Loucy (cell line): ENCODE measurements at regions not wholly inside any gene's neighbourhood (a gene's known extent, or its start where the extent isn't known, plus 50 kb on each side); places are given as distances from the start of the nearest gene placed in this dataset.

Experiments
- H2AFZ ChIP-seq: fragments of 200-600 bp; sonication (generic); 2 replicates; pipeline ENCODE4 v1.6.0; 2016; ENCODE audit warnings: antibody characterized with exemption, mild to moderate bottlenecking, low read length, moderate library complexity
- H3F3A ChIP-seq: fragments of 200-600 bp; 2 replicates; pipeline ENCODE4 v1.6.0; 2016; ENCODE audit warnings: antibody characterized with exemption, low read depth, mild to moderate bottlenecking
- H3K27me3 ChIP-seq: fragments of 200-600 bp; sonication (generic); 2 replicates; pipeline ENCODE4 v1.6.1; 2014; ENCODE audit warnings: low read length, mild to moderate bottlenecking; ENCODE audit not compliant: insufficient read depth, poor library complexity, severe bottlenecking
- H3K36me3 ChIP-seq: fragments of 200-600 bp; sonication (generic); 2 replicates; pipeline ENCODE4 v1.6.1; 2016; ENCODE audit warnings: low read length; ENCODE audit not compliant: insufficient read depth
- H3K4me1 ChIP-seq: fragments of 200-600 bp; sonication (generic); 2 replicates; pipeline ENCODE4 v1.5.1; 2014; ENCODE audit warnings: low read length, mild to moderate bottlenecking; ENCODE audit not compliant: insufficient read depth, poor library complexity, severe bottlenecking
- H3K4me2 ChIP-seq: fragments of 200-600 bp; sonication (generic); 2 replicates; pipeline ENCODE4 v1.6.0; 2014; ENCODE audit warnings: antibody characterized with exemption, low read length, low read depth, mild to moderate bottlenecking; ENCODE audit not compliant: poor library complexity, severe bottlenecking
- H3K4me3 ChIP-seq: fragments of 200-600 bp; sonication (generic); 2 replicates; pipeline ENCODE4 v1.5.1; 2014; ENCODE audit warnings: low read length, mild to moderate bottlenecking, mixed read lengths; ENCODE audit not compliant: poor library complexity, severe bottlenecking
- H3K79me2 ChIP-seq: fragments of 200-600 bp; sonication (generic); 2 replicates; pipeline ENCODE4 v1.6.1; 2014; ENCODE audit warnings: low read length; ENCODE audit not compliant: insufficient read depth
- H3K9ac ChIP-seq: fragments of 200-600 bp; sonication (generic); 2 replicates; pipeline ENCODE4 v1.6.0; 2014; ENCODE audit warnings: mild to moderate bottlenecking, low read depth, low read length, moderate library complexity; ENCODE audit not compliant: poor library complexity, severe bottlenecking
- H3K9me2 ChIP-seq: fragments of 200-600 bp; sonication (generic); replicated peaks from 2 replicates; pipeline ENCODE4 v1.6.1; 2016; ENCODE audit warnings: low read depth, low read length, mixed read lengths
- H3K9me3 ChIP-seq: fragments of 200-600 bp; sonication (generic); 2 replicates; pipeline ENCODE4 v1.6.1; 2014; ENCODE audit warnings: mild to moderate bottlenecking, antibody characterized with exemption, low read length, low read depth; ENCODE audit not compliant: insufficient read depth
- H4K20me1 ChIP-seq: fragments of 200-600 bp; sonication (generic); 2 replicates; pipeline ENCODE4 v1.6.0; 2014; ENCODE audit warnings: antibody characterized with exemption, low read length, mild to moderate bottlenecking; ENCODE audit not compliant: insufficient read depth, poor library complexity, severe bottlenecking
- CTCF ChIP-seq: fragments of 200-600 bp; sonication (generic); conservative IDR thresholded peaks from 2 replicates; pipeline ENCODE4 v1.5.1; 2014; ENCODE audit warnings: mild to moderate bottlenecking, antibody characterized with exemption, low read length
- EZH2phosphoT487 ChIP-seq: fragments of 200-600 bp; IDR thresholded peaks from 2 replicates; pipeline ENCODE4 v1.6.1; 2018; ENCODE audit warnings: antibody characterized with exemption, mild to moderate bottlenecking, moderate library complexity, borderline replicate concordance

- Histone ChIP-seq H3K79me2 (no peaks in the 10 kb centered on the region), H3K27me3 (no peaks in the 10 kb centered on the region), H3K36me3 (no peaks in the 10 kb centered on the region), H3K9me2 (no peaks in the 10 kb centered on the region), H3F3A (no peaks in the 10 kb centered on the region), H3K9me3 (no peaks in the 10 kb centered on the region), H3K4me1 (no peaks in the 10 kb centered on the region), H3K4me2 (no peak overlapping the region), H3K4me3 (no peak overlapping the region), H4K20me1 (no peaks in the 10 kb centered on the region), H2AFZ (no peak overlapping the region), H3K9ac (no peak overlapping the region)
- TF ChIP-seq EZH2phosphoT487 (no peak), CTCF (no peak)
Measured at GRCh38 chr3:159787178-159787574, 201.5 kb upstream of the IL12A start.

- Histone ChIP-seq H3K79me2 (no peaks in the 10 kb centered on the region), H3K9ac (no peak overlapping the region), H4K20me1 (no peaks in the 10 kb centered on the region), H3K36me3 (no peaks in the 10 kb centered on the region), H3K27me3 (no peaks in the 10 kb centered on the region), H3K9me2 (no peaks in the 10 kb centered on the region), H2AFZ (no peak overlapping the region), H3K4me3 (no peak overlapping the region), H3K4me1 (no peaks in the 10 kb centered on the region), H3K4me2 (no peak overlapping the region), H3F3A (no peaks in the 10 kb centered on the region), H3K9me3 (no peaks in the 10 kb centered on the region)
- TF ChIP-seq EZH2phosphoT487: no peak
- TF ChIP-seq CTCF: no peak
Measured at GRCh38 chr3:159787794-159788205, 200.8 kb upstream of the IL12A start.

GRCh38 chr3:159788291-159788690 is 200.3 kb upstream of the IL12A start:
- H3K4me1 ChIP-seq: no peaks in the 10 kb centered on the region
- H3K4me3 ChIP-seq: no peak overlapping the region
- no peak overlapping the region for H3K9ac ChIP-seq
- H3K4me2 ChIP-seq: no peak overlapping the region
- H3F3A ChIP-seq: no peaks in the 10 kb centered on the region
- H3K9me3 ChIP-seq: no peaks in the 10 kb centered on the region
- H3K27me3 ChIP-seq: no peaks in the 10 kb centered on the region
- no peaks in the 10 kb centered on the region for H4K20me1 ChIP-seq
- H3K79me2 ChIP-seq: no peaks in the 10 kb centered on the region
- no peaks in the 10 kb centered on the region for H3K9me2 ChIP-seq
- TF ChIP-seq CTCF (no peak), EZH2phosphoT487 (no peak)
- no peaks in the 10 kb centered on the region for H3K36me3 ChIP-seq
- no peak overlapping the region for H2AFZ ChIP-seq
